PC-9 (cell line): ENCODE measurements at regions not wholly inside any gene's neighbourhood (a gene's known extent, or its start where the extent isn't known, plus 50 kb on each side); places are given as distances from the start of the nearest gene placed in this dataset.

Experiments
- BruUV-seq: library from RNA; stranded (reverse); fragments of 400-500 nt; replicated peaks from 2 replicates; lab custom pipeline; 2021; lab: Mats Ljungman, UMichigan
- CTCF ChIA-PET: fragments of 300-600 bp; sonication (Branson Sonifier 250); formaldehyde crosslinking; loops from one replicate; lab custom pipeline; 2022; ENCODE audit warnings: antibody characterized with exemption; lab: Charles Lee
- POLR2A ChIA-PET: fragments of 300-600 bp; sonication (Branson Sonifier 250); formaldehyde crosslinking; loops from one replicate; lab custom pipeline; 2022; ENCODE audit warnings: antibody characterized with exemption; ENCODE audit not compliant: unreplicated experiment; lab: Charles Lee
- DNase-seq, 2 experiments: peaks; one replicate each; pipeline versions ENCODE4 v3.0.0 to v3.0.0-alpha.2; 2015 to 2022; ENCODE audit warnings: mixed read lengths in 1 of 2
- H2AFZ ChIP-seq: fragments of 200-600 bp; sonication (generic); 2 replicates; pipeline ENCODE4 v1.8.1; 2017; ENCODE audit warnings: antibody characterized with exemption
- H3F3A ChIP-seq: fragments of 200-600 bp; sonication (generic); 2 replicates; pipeline ENCODE4 v1.8.1; 2017; ENCODE audit warnings: antibody characterized with exemption, mild to moderate bottlenecking, low read depth; ENCODE audit not compliant: insufficient read depth
- H3K27ac ChIP-seq: fragments of 200-600 bp; sonication (generic); 2 replicates; pipeline ENCODE4 v1.6.1; 2016; ENCODE audit warnings: mixed run types
- H3K27me3 ChIP-seq: fragments of 200-600 bp; sonication (generic); 2 replicates; pipeline ENCODE4 v1.6.1; 2016; ENCODE audit warnings: low read depth, mixed run types; ENCODE audit not compliant: insufficient read depth
- H3K36me3 ChIP-seq: fragments of 200-600 bp; sonication (generic); 2 replicates; pipeline ENCODE4 v1.6.1; 2016; ENCODE audit warnings: low read depth, mixed run types
- H3K4me1 ChIP-seq: fragments of 200-600 bp; sonication (generic); replicated peaks from 2 replicates; pipeline ENCODE4 v1.6.1; 2016; ENCODE audit warnings: mixed run types; ENCODE audit not compliant: insufficient read depth
- H3K4me2 ChIP-seq: fragments of 200-600 bp; sonication (generic); 2 replicates; pipeline ENCODE4 v1.6.1; 2017; ENCODE audit warnings: mixed run types
- H3K4me3 ChIP-seq: fragments of 200-600 bp; sonication (generic); 2 replicates; pipeline ENCODE4 v1.6.1; 2016; ENCODE audit warnings: mixed run types
- H3K79me2 ChIP-seq: fragments of 200-600 bp; sonication (generic); 2 replicates; pipeline ENCODE4 v1.6.1; 2017; ENCODE audit warnings: low read depth, mixed run types
- H3K9me2 ChIP-seq: fragments of 200-600 bp; sonication (generic); 2 replicates; pipeline ENCODE4 v1.8.1; 2017; ENCODE audit warnings: mild to moderate bottlenecking; ENCODE audit not compliant: insufficient read depth
- H3K9me3 ChIP-seq: fragments of 200-600 bp; sonication (generic); 2 replicates; pipeline ENCODE4 v1.8.1; 2016; ENCODE audit warnings: low read depth; ENCODE audit not compliant: insufficient read depth
- H4K20me1 ChIP-seq: fragments of 200-600 bp; sonication (generic); 2 replicates; pipeline ENCODE4 v1.8.1; 2017; ENCODE audit not compliant: insufficient read depth
- CTCF ChIP-seq: fragments of 200-600 bp; sonication (generic); conservative IDR thresholded peaks from 2 replicates; pipeline ENCODE4 v1.6.1; 2017; ENCODE audit warnings: mixed run types, antibody characterized with exemption, mild to moderate bottlenecking, moderate library complexity
- EZH2 ChIP-seq: fragments of 200-600 bp; sonication (generic); IDR thresholded peaks from 2 replicates; pipeline ENCODE4 v1.8.0; 2017; ENCODE audit warnings: antibody characterized with exemption, low read depth
- intact Hi-C: fragments of 100-400 bp; cut with micrococcal nuclease; formaldehyde crosslinking; loops from one replicate; pipeline ENCODE4 v1.10.0; 2022; ENCODE audit not compliant: unreplicated experiment

- H3K27me3 ChIP-seq, result no peaks in the 10 kb centered on the region
- H3K4me2 ChIP-seq, result no peak overlapping the region
- POLR2A ChIA-PET, result no interaction called here
- no peak for TF ChIP-seq EZH2
- no peak for TF ChIP-seq CTCF
- no peaks in the 10 kb centered on the region for H3F3A ChIP-seq
- no peaks in the 10 kb centered on the region; the same call in 1 of the 2 replicates for H3K9me2 ChIP-seq
- no peaks in the 10 kb centered on the region for H3K36me3 ChIP-seq
- H3K9me3 ChIP-seq, result no peaks in the 10 kb centered on the region
- H4K20me1 ChIP-seq, result no peaks in the 10 kb centered on the region
- H3K27ac ChIP-seq, result no peak overlapping the region
- CTCF ChIA-PET, result no interaction called here
- no peak for DNase-seq
- H3K79me2 ChIP-seq, result no peaks in the 10 kb centered on the region
- intact Hi-C loops, result no loop called here
- BruUV-seq, result no TSS peak
- no peak overlapping the region for H3K4me3 ChIP-seq
- no peaks in the 10 kb centered on the region for H3K4me1 ChIP-seq
- H2AFZ ChIP-seq, result no peak overlapping the region
Observed at GRCh38 chr5:42020788-42021530, 95.9 kb downstream of the FBXO4 start.

- intact Hi-C loops, result no loop called here
- Histone ChIP-seq H3F3A (no peaks in the 10 kb centered on the region), H3K36me3 (no peaks in the 10 kb centered on the region), H4K20me1 (no peaks in the 10 kb centered on the region), H3K4me3 (no peak overlapping the region), H3K27me3 (no peaks in the 10 kb centered on the region), H3K9me3 (no peaks in the 10 kb centered on the region), H3K79me2 (no peaks in the 10 kb centered on the region), H3K4me1 (no peaks in the 10 kb centered on the region), H3K27ac (no peak overlapping the region), H2AFZ (no peak overlapping the region), H3K9me2 (no peaks in the 10 kb centered on the region), H3K4me2 (no peak overlapping the region)
- no TSS peak for BruUV-seq
- no peak for TF ChIP-seq EZH2
- TF ChIP-seq CTCF, result no peak
- no peak for DNase-seq
- POLR2A ChIA-PET, result no interaction called here
- CTCF ChIA-PET, result no interaction called here
Observed at GRCh38 chr5:42021923-42022322, 96.8 kb downstream of the FBXO4 start.

GRCh38 chr5:42022383-42022972 lies 97.4 kb downstream of the FBXO4 start:
- H3K9me2 ChIP-seq, result no peaks in the 10 kb centered on the region
- H3K4me2 ChIP-seq, result no peak overlapping the region
- no peak for DNase-seq
- H4K20me1 ChIP-seq, result no peaks in the 10 kb centered on the region
- no peaks in the 10 kb centered on the region for H3K27me3 ChIP-seq
- CTCF ChIA-PET, result no interaction called here
- no TSS peak for BruUV-seq
- H3F3A ChIP-seq, result no peaks in the 10 kb centered on the region
- POLR2A ChIA-PET, result no interaction called here
- TF ChIP-seq CTCF, result no peak
- no peak for TF ChIP-seq EZH2
- H3K27ac ChIP-seq, result no peak overlapping the region
- H3K9me3 ChIP-seq, result no peaks in the 10 kb centered on the region
- H3K4me3 ChIP-seq, result no peak overlapping the region
- H2AFZ ChIP-seq, result no peak overlapping the region
- no peaks in the 10 kb centered on the region for H3K4me1 ChIP-seq
- intact Hi-C loops, result no loop called here
- H3K79me2 ChIP-seq, result no peaks in the 10 kb centered on the region
- H3K36me3 ChIP-seq, result no peaks in the 10 kb centered on the region
